ENCODE measurements at regions not wholly inside any gene's neighbourhood (a gene's known extent, or its start where the extent isn't known, plus 50 kb on each side); places are given as distances from the start of the nearest gene placed in this dataset.

- Histone ChIP-seq H3K36me3 (ENCODE audit: control insufficient read depth in 2 of 2, insufficient read depth in 2 of 2, low read length in 2 of 2) (no peaks in the 10 kb centered on the region), H3K4me1 (ENCODE audit: control insufficient read depth, insufficient read depth, low read length) (peaks cover 13% of the 10 kb centered on the region), H3K9ac (ENCODE audit: low read length in 2 of 2) (peak overlapping the region in 1 of 2 donors; percentile 59), H3K9me3 (ENCODE audit: control insufficient read depth in 2 of 2, low read length in 2 of 2) (no peaks in the 10 kb centered on the region), H3K27ac (ENCODE audit: low read length) (peak overlapping the region; percentile 81), H3K4me3 (ENCODE audit: low read length in 2 of 2) (no peak overlapping the region), H3K27me3 (ENCODE audit: control insufficient read depth in 1 of 2, insufficient read depth in 2 of 2, low read length in 2 of 2) (no peaks in the 10 kb centered on the region)
These were observed 64.5 kb upstream of the STK38L start for GRCh38 chr12:27179400-27180214.

GRCh38 chr12:27180906-27181505, 63.1 kb upstream of the STK38L start:
- Histone ChIP-seq H3K27me3 (ENCODE audit: control insufficient read depth in 1 of 2, insufficient read depth in 2 of 2, low read length in 2 of 2) (no peaks in the 10 kb centered on the region), H3K4me1 (ENCODE audit: control insufficient read depth, insufficient read depth, low read length) (peaks cover 21% of the 10 kb centered on the region), H3K27ac (ENCODE audit: low read length) (no peak overlapping the region), H3K4me3 (ENCODE audit: low read length in 2 of 2) (peak overlapping the region in 1 of 2 donors; percentile 14), H3K9me3 (ENCODE audit: control insufficient read depth in 2 of 2, low read length in 2 of 2) (no peaks in the 10 kb centered on the region), H3K9ac (ENCODE audit: low read length in 2 of 2) (no peak overlapping the region), H3K36me3 (ENCODE audit: control insufficient read depth in 2 of 2, insufficient read depth in 2 of 2, low read length in 2 of 2) (no peaks in the 10 kb centered on the region)

GRCh38 chr12:27183342-27183741, 60.7 kb upstream of the STK38L start:
- H3K27me3 ChIP-seq (ENCODE audit: control insufficient read depth in 1 of 2, insufficient read depth in 2 of 2, low read length in 2 of 2) = no peaks in the 10 kb centered on the region
- H3K4me3 ChIP-seq (ENCODE audit: low read length in 2 of 2) = no peak overlapping the region
- H3K4me1 ChIP-seq (ENCODE audit: control insufficient read depth, insufficient read depth, low read length) = peaks cover 32% of the 10 kb centered on the region
- H3K36me3 ChIP-seq (ENCODE audit: control insufficient read depth in 2 of 2, insufficient read depth in 2 of 2, low read length in 2 of 2) = no peaks in the 10 kb centered on the region
- no peak overlapping the region for H3K9ac ChIP-seq (ENCODE audit: low read length in 2 of 2)
- no peaks in the 10 kb centered on the region for H3K9me3 ChIP-seq (ENCODE audit: control insufficient read depth in 2 of 2, low read length in 2 of 2)
- H3K27ac ChIP-seq (ENCODE audit: low read length) = no peak overlapping the region

GRCh38 chr12:27185234-27186021, 58.7 kb upstream of the STK38L start:
- peak overlapping the region; percentile 58 for H3K27ac ChIP-seq (ENCODE audit: low read length)
- no peaks in the 10 kb centered on the region for H3K27me3 ChIP-seq (ENCODE audit: control insufficient read depth in 1 of 2, insufficient read depth in 2 of 2, low read length in 2 of 2)
- H3K4me3 ChIP-seq (ENCODE audit: low read length in 2 of 2) = no peak overlapping the region
- peaks cover 23% of the 10 kb centered on the region for H3K4me1 ChIP-seq (ENCODE audit: control insufficient read depth, insufficient read depth, low read length)
- H3K9ac ChIP-seq (ENCODE audit: low read length in 2 of 2) = no peak overlapping the region
- H3K9me3 ChIP-seq (ENCODE audit: control insufficient read depth in 2 of 2, low read length in 2 of 2) = no peaks in the 10 kb centered on the region
- no peaks in the 10 kb centered on the region for H3K36me3 ChIP-seq (ENCODE audit: control insufficient read depth in 2 of 2, insufficient read depth in 2 of 2, low read length in 2 of 2)

GRCh38 chr12:27186022-27186839, 57.9 kb upstream of the STK38L start:
- no peaks in the 10 kb centered on the region for H3K36me3 ChIP-seq (ENCODE audit: control insufficient read depth in 2 of 2, insufficient read depth in 2 of 2, low read length in 2 of 2)
- no peak overlapping the region for H3K9ac ChIP-seq (ENCODE audit: low read length in 2 of 2)
- no peaks in the 10 kb centered on the region for H3K9me3 ChIP-seq (ENCODE audit: control insufficient read depth in 2 of 2, low read length in 2 of 2)
- H3K27me3 ChIP-seq (ENCODE audit: control insufficient read depth in 1 of 2, insufficient read depth in 2 of 2, low read length in 2 of 2) = no peaks in the 10 kb centered on the region
- peak overlapping the region in 1 of 2 donors; percentile 22 for H3K4me3 ChIP-seq (ENCODE audit: low read length in 2 of 2)
- peaks cover 31% of the 10 kb centered on the region for H3K4me1 ChIP-seq (ENCODE audit: control insufficient read depth, insufficient read depth, low read length)
- peak overlapping the region; percentile 58 for H3K27ac ChIP-seq (ENCODE audit: low read length)

- Histone ChIP-seq H3K36me3 (ENCODE audit: control insufficient read depth in 2 of 2, insufficient read depth in 2 of 2, low read length in 2 of 2) (no peaks in the 10 kb centered on the region), H3K4me3 (ENCODE audit: low read length in 2 of 2) (no peak overlapping the region), H3K9me3 (ENCODE audit: control insufficient read depth in 2 of 2, low read length in 2 of 2) (no peaks in the 10 kb centered on the region), H3K4me1 (ENCODE audit: control insufficient read depth, insufficient read depth, low read length) (peaks cover 45% of the 10 kb centered on the region), H3K27me3 (ENCODE audit: control insufficient read depth in 1 of 2, insufficient read depth in 2 of 2, low read length in 2 of 2) (no peaks in the 10 kb centered on the region), H3K9ac (ENCODE audit: low read length in 2 of 2) (no peak overlapping the region), H3K27ac (ENCODE audit: low read length) (peak overlapping the region; percentile 58)
These were observed 56.4 kb upstream of the STK38L start for GRCh38 chr12:27187697-27188096.

- no peaks in the 10 kb centered on the region for H3K36me3 ChIP-seq (ENCODE audit: control insufficient read depth in 2 of 2, insufficient read depth in 2 of 2, low read length in 2 of 2)
- H3K27ac ChIP-seq (ENCODE audit: low read length) = peak overlapping the region; percentile 93
- no peak overlapping the region for H3K9ac ChIP-seq (ENCODE audit: low read length in 2 of 2)
- H3K4me3 ChIP-seq (ENCODE audit: low read length in 2 of 2) = no peak overlapping the region
- no peaks in the 10 kb centered on the region for H3K9me3 ChIP-seq (ENCODE audit: control insufficient read depth in 2 of 2, low read length in 2 of 2)
- H3K4me1 ChIP-seq (ENCODE audit: control insufficient read depth, insufficient read depth, low read length) = peaks cover 65% of the 10 kb centered on the region
- H3K27me3 ChIP-seq (ENCODE audit: control insufficient read depth in 1 of 2, insufficient read depth in 2 of 2, low read length in 2 of 2) = no peaks in the 10 kb centered on the region
These were observed 53.3 kb upstream of the STK38L start for GRCh38 chr12:27190761-27191160.

GRCh38 chr12:27191531-27191930, 52.6 kb upstream of the STK38L start:
- H3K27me3 ChIP-seq (ENCODE audit: control insufficient read depth in 1 of 2, insufficient read depth in 2 of 2, low read length in 2 of 2) = no peaks in the 10 kb centered on the region
- H3K9ac ChIP-seq (ENCODE audit: low read length in 2 of 2) = peak overlapping the region in 1 of 2 donors; percentile 5
- peaks cover 58% of the 10 kb centered on the region for H3K4me1 ChIP-seq (ENCODE audit: control insufficient read depth, insufficient read depth, low read length)
- H3K9me3 ChIP-seq (ENCODE audit: control insufficient read depth in 2 of 2, low read length in 2 of 2) = no peaks in the 10 kb centered on the region
- H3K36me3 ChIP-seq (ENCODE audit: control insufficient read depth in 2 of 2, insufficient read depth in 2 of 2, low read length in 2 of 2) = no peaks in the 10 kb centered on the region
- H3K4me3 ChIP-seq (ENCODE audit: low read length in 2 of 2) = no peak overlapping the region
- H3K27ac ChIP-seq (ENCODE audit: low read length) = peak overlapping the region; percentile 93

- peak overlapping the region; percentile 93 for H3K27ac ChIP-seq (ENCODE audit: low read length)
- H3K9me3 ChIP-seq (ENCODE audit: control insufficient read depth in 2 of 2, low read length in 2 of 2) = no peaks in the 10 kb centered on the region
- peaks cover 53% of the 10 kb centered on the region for H3K4me1 ChIP-seq (ENCODE audit: control insufficient read depth, insufficient read depth, low read length)
- peak overlapping the region; percentile 5 to 42 for H3K9ac ChIP-seq (ENCODE audit: low read length in 2 of 2)
- no peaks in the 10 kb centered on the region for H3K27me3 ChIP-seq (ENCODE audit: control insufficient read depth in 1 of 2, insufficient read depth in 2 of 2, low read length in 2 of 2)
- no peaks in the 10 kb centered on the region for H3K36me3 ChIP-seq (ENCODE audit: control insufficient read depth in 2 of 2, insufficient read depth in 2 of 2, low read length in 2 of 2)
- H3K4me3 ChIP-seq (ENCODE audit: low read length in 2 of 2) = no peak overlapping the region
These were observed 51.8 kb upstream of the STK38L start for GRCh38 chr12:27192118-27192802.

GRCh38 chr12:27193106-27193505, 51.0 kb upstream of the STK38L start:
- peak overlapping the region; percentile 93 for H3K27ac ChIP-seq (ENCODE audit: low read length)
- H3K9ac ChIP-seq (ENCODE audit: low read length in 2 of 2) = peak overlapping the region; percentile 61 to 66

More at GRCh38 chr12:27193106-27193505, 51.0 kb upstream of the STK38L start:
- H3K36me3 ChIP-seq (ENCODE audit: control insufficient read depth in 2 of 2, insufficient read depth in 2 of 2, low read length in 2 of 2) = no peaks in the 10 kb centered on the region
- no peaks in the 10 kb centered on the region for H3K9me3 ChIP-seq (ENCODE audit: control insufficient read depth in 2 of 2, low read length in 2 of 2)
- H3K27me3 ChIP-seq (ENCODE audit: control insufficient read depth in 1 of 2, insufficient read depth in 2 of 2, low read length in 2 of 2) = no peaks in the 10 kb centered on the region
- peaks cover 58% of the 10 kb centered on the region for H3K4me1 ChIP-seq (ENCODE audit: control insufficient read depth, insufficient read depth, low read length)
- no peak overlapping the region for H3K4me3 ChIP-seq (ENCODE audit: low read length in 2 of 2)

Data from stomach smooth muscle (tissue), 2 donors.